IPS DF 6.9 (cell line): ENCODE measurements at regions not wholly inside any gene's neighbourhood (a gene's known extent, or its start where the extent isn't known, plus 50 kb on each side); places are given as distances from the start of the nearest gene placed in this dataset.

ENCODE experiments used
- DNase-seq: peaks from one replicate; pipeline ENCODE4 v3.0.0-alpha.2; 2013; ENCODE audit warnings: low read depth, low spot score
- H3K27ac ChIP-seq: one replicate; pipeline ENCODE4 v1.5.1; 2013; ENCODE audit warnings: low read length, control low read depth
- H3K27me3 ChIP-seq: 2 replicates; pipeline ENCODE4 v1.6.1; 2013; ENCODE audit warnings: mild to moderate bottlenecking, low read length; ENCODE audit not compliant: control insufficient read depth, insufficient read depth
- H3K36me3 ChIP-seq: 2 replicates; pipeline ENCODE4 v1.6.1; 2013; ENCODE audit warnings: low read length; ENCODE audit not compliant: control insufficient read depth, insufficient read depth
- H3K4me1 ChIP-seq: 2 replicates; pipeline ENCODE4 v1.6.1; 2013; ENCODE audit warnings: low read length; ENCODE audit not compliant: control insufficient read depth, insufficient read depth
- H3K4me3 ChIP-seq: 2 replicates; pipeline ENCODE4 v1.5.1; 2013; ENCODE audit warnings: mild to moderate bottlenecking, low read length
- H3K9me3 ChIP-seq: 2 replicates; pipeline ENCODE4 v1.6.1; 2013; ENCODE audit warnings: low read length, inconsistent platforms; ENCODE audit not compliant: control insufficient read depth, insufficient read depth
- WGBS: extraction: QIAGEN DNeasy Blood & Tissue Kit; methylation state at CpG from one replicate; pipeline ENCODE4 v1.1.7; 2013; ENCODE audit warnings: mixed read lengths, missing lambda C conversion rate; ENCODE audit not compliant: insufficient read length, insufficient coverage; 5-methylcytosine and 5-hydroxymethylcytosine counted together

- H3K27ac ChIP-seq = no peak overlapping the region
- no CpG with 5 or more reads among the region's 43 CpGs for WGBS
- peaks cover 53% of the 10 kb centered on the region for H3K27me3 ChIP-seq
Measured at GRCh38 chr19:30224689-30225606, 147.2 kb upstream of the ZNF536 start.

GRCh38 chr19:30225676-30226463 lies 146.3 kb upstream of the ZNF536 start:
- Histone ChIP-seq H3K9me3 (no peaks in the 10 kb centered on the region), H3K27me3 (peaks cover 59% of the 10 kb centered on the region), H3K36me3 (no peaks in the 10 kb centered on the region), H3K4me1 (no peaks in the 10 kb centered on the region; the same call in 1 of the 2 replicates), H3K27ac (no peak overlapping the region), H3K4me3 (peak overlapping the region; percentile 14; the same call in 1 of the 2 replicates)
- DNase-seq = no peak
- no CpG with 5 or more reads among the region's 84 CpGs for WGBS

More at GRCh38 chr19:30224689-30225606, 147.2 kb upstream of the ZNF536 start:
- DNase-seq = no peak
- Histone ChIP-seq H3K36me3 (no peaks in the 10 kb centered on the region), H3K4me3 (peak overlapping the region; percentile 24; the same call in 1 of the 2 replicates), H3K4me1 (no peaks in the 10 kb centered on the region; the same call in 1 of the 2 replicates), H3K9me3 (no peaks in the 10 kb centered on the region)

GRCh38 chr19:30226464-30227011 lies 145.6 kb upstream of the ZNF536 start:
- no peaks in the 10 kb centered on the region; the same call in 1 of the 2 replicates for H3K4me1 ChIP-seq
- DNase-seq = no peak
- no CpG with 5 or more reads among the region's 29 CpGs for WGBS
- peak overlapping the region; percentile 13; the same call in 1 of the 2 replicates for H3K4me3 ChIP-seq
- peaks cover 59% of the 10 kb centered on the region for H3K27me3 ChIP-seq
- H3K36me3 ChIP-seq = no peaks in the 10 kb centered on the region
- H3K9me3 ChIP-seq = no peaks in the 10 kb centered on the region
- H3K27ac ChIP-seq = no peak overlapping the region

GRCh38 chr19:30227012-30227621 lies 145.1 kb upstream of the ZNF536 start:
- Histone ChIP-seq H3K27me3 (peaks cover 59% of the 10 kb centered on the region), H3K4me1 (no peaks in the 10 kb centered on the region; the same call in 1 of the 2 replicates), H3K36me3 (no peaks in the 10 kb centered on the region), H3K9me3 (no peaks in the 10 kb centered on the region), H3K4me3 (peak overlapping the region; percentile 47; the same call in 1 of the 2 replicates), H3K27ac (no peak overlapping the region)
- no CpG with 5 or more reads among the region's 35 CpGs for WGBS
- DNase-seq = no peak

- H3K4me1 ChIP-seq = no peaks in the 10 kb centered on the region; the same call in 1 of the 2 replicates
- no peaks in the 10 kb centered on the region for H3K36me3 ChIP-seq
- no peak for DNase-seq
- peak overlapping the region; percentile 47; the same call in 1 of the 2 replicates for H3K4me3 ChIP-seq
- peaks cover 59% of the 10 kb centered on the region for H3K27me3 ChIP-seq
- no peak overlapping the region for H3K27ac ChIP-seq
- no peaks in the 10 kb centered on the region for H3K9me3 ChIP-seq
- WGBS = no CpG with 5 or more reads among the region's 57 CpGs
Measured at GRCh38 chr19:30227661-30228112, 144.5 kb upstream of the ZNF536 start.

- Histone ChIP-seq H3K9me3 (no peaks in the 10 kb centered on the region), H3K27ac (no peak overlapping the region), H3K36me3 (no peaks in the 10 kb centered on the region), H3K4me3 (peak overlapping the region; percentile 53; the same call in 1 of the 2 replicates), H3K4me1 (peaks cover 1% of the 10 kb centered on the region; the same call in 1 of the 2 replicates), H3K27me3 (peaks cover 54% of the 10 kb centered on the region)
- no CpG with 5 or more reads among the region's 62 CpGs for WGBS
- DNase-seq = no peak
Measured at GRCh38 chr19:30228113-30228834, 143.9 kb upstream of the ZNF536 start.

- WGBS = no CpG with 5 or more reads among the region's 35 CpGs
- Histone ChIP-seq H3K27me3 (peaks cover 48% of the 10 kb centered on the region), H3K27ac (no peak overlapping the region), H3K9me3 (no peaks in the 10 kb centered on the region), H3K4me1 (peaks cover 1% of the 10 kb centered on the region; the same call in 1 of the 2 replicates), H3K36me3 (no peaks in the 10 kb centered on the region), H3K4me3 (peak overlapping the region; percentile 53; the same call in 1 of the 2 replicates)
- no peak for DNase-seq
Measured at GRCh38 chr19:30228835-30229524, 143.2 kb upstream of the ZNF536 start.

GRCh38 chr19:30229525-30230174 lies 142.5 kb upstream of the ZNF536 start:
- WGBS = no CpG with 5 or more reads among the region's 14 CpGs
- no peak for DNase-seq
- Histone ChIP-seq H3K9me3 (no peaks in the 10 kb centered on the region), H3K4me3 (no peak overlapping the region), H3K36me3 (no peaks in the 10 kb centered on the region), H3K4me1 (peaks cover 1% of the 10 kb centered on the region; the same call in 1 of the 2 replicates), H3K27ac (no peak overlapping the region), H3K27me3 (peaks cover 42% of the 10 kb centered on the region)
